Sigmoid colon (tissue), 4 donors: ENCODE measurements at regions not wholly inside any gene's neighbourhood (a gene's known extent, or its start where the extent isn't known, plus 50 kb on each side); places are given as distances from the start of the nearest gene placed in this dataset.

ENCODE experiments used
- POLR2AphosphoS5 ChIP-seq, 4 donors: sonication (generic); formaldehyde crosslinking; IDR thresholded peaks; one replicate each; pipeline ENCODE4 v1.6.1; 2017; ENCODE audit warnings: antibody characterized with exemption in 4 of 4
- TF ChIP-seq, protein P1 (sequence below), 4 experiments: fragments of 450-650 bp in 3 of 4; fragments of 200-600 bp in 1 of 4; IDR thresholded peaks; one replicate each; pipeline ENCODE4 v1.5.1; 2016 to 2019; ENCODE audit warnings: antibody characterized with exemption in 4 of 4, mild to moderate bottlenecking in 3 of 4, moderate library complexity in 2 of 4

- TF ChIP-seq POLR2AphosphoS5 (IDR thresholded peaks at IDR 0.05): no peak
- TF ChIP-seq, protein P1, sequence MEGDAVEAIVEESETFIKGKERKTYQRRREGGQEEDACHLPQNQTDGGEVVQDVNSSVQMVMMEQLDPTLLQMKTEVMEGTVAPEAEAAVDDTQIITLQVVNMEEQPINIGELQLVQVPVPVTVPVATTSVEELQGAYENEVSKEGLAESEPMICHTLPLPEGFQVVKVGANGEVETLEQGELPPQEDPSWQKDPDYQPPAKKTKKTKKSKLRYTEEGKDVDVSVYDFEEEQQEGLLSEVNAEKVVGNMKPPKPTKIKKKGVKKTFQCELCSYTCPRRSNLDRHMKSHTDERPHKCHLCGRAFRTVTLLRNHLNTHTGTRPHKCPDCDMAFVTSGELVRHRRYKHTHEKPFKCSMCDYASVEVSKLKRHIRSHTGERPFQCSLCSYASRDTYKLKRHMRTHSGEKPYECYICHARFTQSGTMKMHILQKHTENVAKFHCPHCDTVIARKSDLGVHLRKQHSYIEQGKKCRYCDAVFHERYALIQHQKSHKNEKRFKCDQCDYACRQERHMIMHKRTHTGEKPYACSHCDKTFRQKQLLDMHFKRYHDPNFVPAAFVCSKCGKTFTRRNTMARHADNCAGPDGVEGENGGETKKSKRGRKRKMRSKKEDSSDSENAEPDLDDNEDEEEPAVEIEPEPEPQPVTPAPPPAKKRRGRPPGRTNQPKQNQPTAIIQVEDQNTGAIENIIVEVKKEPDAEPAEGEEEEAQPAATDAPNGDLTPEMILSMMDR (IDR thresholded peaks at IDR 0.05): no peak
Observed at GRCh38 chr13:97853550-97853949, 99.9 kb upstream of the IPO5 start.
